ENCODE measurements at regions not wholly inside any gene's neighbourhood (a gene's known extent, or its start where the extent isn't known, plus 50 kb on each side); places are given as distances from the start of the nearest gene placed in this dataset.

GRCh38 chr10:123512901-123513775, 153.0 kb upstream of the GPR26 start:
- TF ChIP-seq TEAD4 (IDR thresholded peaks at IDR 0.05; ENCODE audit: low read length) = no peak
- TF ChIP-seq TEAD4 (CRISPR knock-in tag; IDR thresholded peaks at IDR 0.05; ENCODE audit: borderline replicate concordance) = no peak
- no peak for TF ChIP-seq ZNF780A (CRISPR knock-in tag; IDR thresholded peaks at IDR 0.05)
